Neural crest cell (in vitro differentiated cells): ENCODE measurements at regions not wholly inside any gene's neighbourhood (a gene's known extent, or its start where the extent isn't known, plus 50 kb on each side); places are given as distances from the start of the nearest gene placed in this dataset.

Source experiments
- DNase-seq: peaks from one replicate; pipeline ENCODE4 v3.0.0; 2021; ENCODE audit warnings: low read depth, mixed read lengths, low spot score
- H3K27ac Mint-ChIP-seq: one replicate; pipeline ENCODE4 v1.8.0; 2021; ENCODE audit warnings: mild to moderate bottlenecking, mixed read lengths; ENCODE audit not compliant: unreplicated experiment
- H3K27me3 Mint-ChIP-seq: 2 replicates; pipeline ENCODE4 v1.8.0; 2021; ENCODE audit warnings: low read depth, mild to moderate bottlenecking, mixed read lengths
- H3K36me3 Mint-ChIP-seq: 2 replicates; pipeline ENCODE4 v1.8.0; 2021; ENCODE audit warnings: low read depth, mild to moderate bottlenecking, mixed read lengths
- H3K4me1 Mint-ChIP-seq: 2 replicates; pipeline ENCODE4 v1.8.0; 2021; ENCODE audit warnings: mixed read lengths
- H3K4me3 Mint-ChIP-seq: one replicate; pipeline ENCODE4 v1.8.0; 2021; ENCODE audit warnings: mild to moderate bottlenecking, mixed read lengths
- H3K9me3 Mint-ChIP-seq: 2 replicates; pipeline ENCODE4 v1.8.0; 2021; ENCODE audit warnings: mixed read lengths
- CTCF ChIP-seq: fragments of 200-600 bp; sonication (generic); conservative IDR thresholded peaks from 2 replicates; pipeline ENCODE4 v1.5.0; 2021; ENCODE audit warnings: antibody characterized with exemption, mild to moderate bottlenecking

DNA sequence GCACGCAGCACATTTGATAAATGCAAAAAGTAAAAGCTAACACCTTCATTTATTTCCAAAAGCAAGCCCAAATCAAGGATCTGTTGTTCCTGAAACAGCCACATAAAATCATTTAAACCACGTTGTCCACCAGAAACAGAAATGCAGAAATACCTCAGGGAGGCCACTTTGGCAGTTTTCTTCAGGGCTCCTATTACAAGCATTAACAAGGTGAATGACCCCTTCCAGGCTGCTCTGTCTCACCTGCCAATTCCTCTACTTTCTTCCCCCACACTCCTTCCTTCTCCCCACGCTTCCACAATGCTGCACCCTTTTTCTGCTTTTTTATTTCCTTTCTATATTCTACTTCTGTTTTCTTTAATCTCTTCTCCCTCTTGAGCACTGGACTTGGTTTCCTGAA, 55.0 kb upstream of the PTGFRN start:
- DNase-seq = no peak
- Mint-ChIP-seq H3K4me1 (peaks cover 37% of the 10 kb centered on the region), H3K4me3 (no peak overlapping the region)

GRCh38 chr1:116855191-116855619, 54.5 kb upstream of the PTGFRN start:
- Mint-ChIP-seq H3K4me1 (peaks cover 39% of the 10 kb centered on the region), H3K4me3 (no peak overlapping the region), H3K27me3 (no peaks in the 10 kb centered on the region), H3K27ac (no peak overlapping the region), H3K36me3 (no peaks in the 10 kb centered on the region), H3K9me3 (no peaks in the 10 kb centered on the region)
- no peak for DNase-seq
- TF ChIP-seq CTCF = no peak

More for the DNA sequence above, 55.0 kb upstream of the PTGFRN start:
- TF ChIP-seq CTCF = no peak
- Mint-ChIP-seq H3K27ac (no peak overlapping the region), H3K36me3 (no peaks in the 10 kb centered on the region), H3K27me3 (no peaks in the 10 kb centered on the region), H3K9me3 (no peaks in the 10 kb centered on the region)

GRCh38 chr1:116855773-116856201, 53.9 kb upstream of the PTGFRN start:
- Mint-ChIP-seq H3K27ac (no peak overlapping the region), H3K36me3 (no peaks in the 10 kb centered on the region), H3K27me3 (no peaks in the 10 kb centered on the region), H3K4me3 (no peak overlapping the region), H3K9me3 (no peaks in the 10 kb centered on the region), H3K4me1 (peaks cover 44% of the 10 kb centered on the region)
- DNase-seq = no peak
- TF ChIP-seq CTCF = no peak

GRCh38 chr1:116856312-116856711, 53.4 kb upstream of the PTGFRN start:
- DNase-seq = no peak
- Mint-ChIP-seq H3K4me3 (no peak overlapping the region), H3K36me3 (no peaks in the 10 kb centered on the region), H3K27ac (no peak overlapping the region), H3K4me1 (peaks cover 44% of the 10 kb centered on the region), H3K9me3 (no peaks in the 10 kb centered on the region), H3K27me3 (no peaks in the 10 kb centered on the region)
- no peak for TF ChIP-seq CTCF

- peaks cover 44% of the 10 kb centered on the region for H3K4me1 Mint-ChIP-seq
- no peaks in the 10 kb centered on the region for H3K36me3 Mint-ChIP-seq
- no peak overlapping the region for H3K4me3 Mint-ChIP-seq
- no peaks in the 10 kb centered on the region for H3K9me3 Mint-ChIP-seq
- no peaks in the 10 kb centered on the region for H3K27me3 Mint-ChIP-seq
- no peak overlapping the region for H3K27ac Mint-ChIP-seq
- no peak for TF ChIP-seq CTCF
- DNase-seq = no peak
Measured at GRCh38 chr1:116857092-116857491, 52.6 kb upstream of the PTGFRN start.
